Osteocyte (in vitro differentiated cells): ENCODE measurements at regions not wholly inside any gene's neighbourhood (a gene's known extent, or its start where the extent isn't known, plus 50 kb on each side); places are given as distances from the start of the nearest gene placed in this dataset.

ENCODE experiments used
- DNase-seq: peaks from one replicate; pipeline ENCODE4 v3.0.0; 2021; ENCODE audit warnings: mixed read lengths; ENCODE audit not compliant: unreplicated experiment; ENCODE audit errors: extremely low spot score
- H3K27ac Mint-ChIP-seq: one replicate; pipeline ENCODE4 v1.8.0; 2021; ENCODE audit warnings: mild to moderate bottlenecking, mixed read lengths; ENCODE audit not compliant: unreplicated experiment
- H3K27me3 Mint-ChIP-seq: one replicate; pipeline ENCODE4 v1.8.0; 2021; ENCODE audit warnings: mixed read lengths; ENCODE audit not compliant: unreplicated experiment
- H3K36me3 Mint-ChIP-seq: one replicate; pipeline ENCODE4 v1.8.0; 2021; ENCODE audit warnings: mixed read lengths; ENCODE audit not compliant: unreplicated experiment
- H3K4me1 Mint-ChIP-seq: one replicate; pipeline ENCODE4 v1.8.0; 2021; ENCODE audit warnings: mixed read lengths; ENCODE audit not compliant: unreplicated experiment
- H3K4me3 Mint-ChIP-seq: one replicate; pipeline ENCODE4 v1.8.0; 2021; ENCODE audit warnings: mild to moderate bottlenecking, moderate library complexity, mixed read lengths; ENCODE audit not compliant: unreplicated experiment
- H3K9me3 Mint-ChIP-seq: one replicate; pipeline ENCODE4 v1.8.0; 2021; ENCODE audit warnings: mixed read lengths; ENCODE audit not compliant: unreplicated experiment
- TF ChIP-seq, protein P1 (sequence below): fragments of 200-600 bp; sonication (generic); IDR thresholded peaks from 2 replicates; pipeline ENCODE4 v1.5.0; 2021; ENCODE audit warnings: antibody characterized with exemption, mild to moderate bottlenecking, moderate library complexity

GRCh38 chr5:39998518-39998917 is 573.7 kb upstream of the DAB2 start:
- TF ChIP-seq, protein P1, sequence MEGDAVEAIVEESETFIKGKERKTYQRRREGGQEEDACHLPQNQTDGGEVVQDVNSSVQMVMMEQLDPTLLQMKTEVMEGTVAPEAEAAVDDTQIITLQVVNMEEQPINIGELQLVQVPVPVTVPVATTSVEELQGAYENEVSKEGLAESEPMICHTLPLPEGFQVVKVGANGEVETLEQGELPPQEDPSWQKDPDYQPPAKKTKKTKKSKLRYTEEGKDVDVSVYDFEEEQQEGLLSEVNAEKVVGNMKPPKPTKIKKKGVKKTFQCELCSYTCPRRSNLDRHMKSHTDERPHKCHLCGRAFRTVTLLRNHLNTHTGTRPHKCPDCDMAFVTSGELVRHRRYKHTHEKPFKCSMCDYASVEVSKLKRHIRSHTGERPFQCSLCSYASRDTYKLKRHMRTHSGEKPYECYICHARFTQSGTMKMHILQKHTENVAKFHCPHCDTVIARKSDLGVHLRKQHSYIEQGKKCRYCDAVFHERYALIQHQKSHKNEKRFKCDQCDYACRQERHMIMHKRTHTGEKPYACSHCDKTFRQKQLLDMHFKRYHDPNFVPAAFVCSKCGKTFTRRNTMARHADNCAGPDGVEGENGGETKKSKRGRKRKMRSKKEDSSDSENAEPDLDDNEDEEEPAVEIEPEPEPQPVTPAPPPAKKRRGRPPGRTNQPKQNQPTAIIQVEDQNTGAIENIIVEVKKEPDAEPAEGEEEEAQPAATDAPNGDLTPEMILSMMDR, result no peak
- Mint-ChIP-seq H3K27ac (no peak overlapping the region), H3K36me3 (no peaks in the 10 kb centered on the region), H3K4me3 (no peak overlapping the region), H3K4me1 (peaks cover 12% of the 10 kb centered on the region), H3K27me3 (peaks cover 51% of the 10 kb centered on the region), H3K9me3 (peaks cover 7% of the 10 kb centered on the region)
- no peak for DNase-seq

DNA sequence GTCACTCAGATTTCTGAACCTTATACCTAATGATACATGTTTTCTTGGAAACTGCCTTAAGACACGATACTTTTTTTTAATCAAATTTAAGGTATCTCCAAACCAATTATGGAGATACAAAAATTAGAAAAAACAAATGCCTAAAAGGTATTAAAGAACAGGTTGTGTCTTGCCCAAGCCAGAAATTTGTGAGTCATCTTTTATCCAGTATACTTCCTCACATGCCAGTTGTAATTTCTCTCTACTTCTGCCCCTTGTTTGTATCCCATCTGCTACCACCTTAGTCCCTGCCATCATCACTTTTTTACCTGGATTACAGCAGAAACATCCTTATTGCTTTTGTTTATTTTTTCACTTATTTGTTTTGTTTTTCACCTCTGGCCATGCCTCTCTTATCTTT is 571.2 kb upstream of the DAB2 start:
- Mint-ChIP-seq H3K27ac (no peak overlapping the region), H3K4me1 (peaks cover 13% of the 10 kb centered on the region), H3K36me3 (peaks cover 5% of the 10 kb centered on the region), H3K4me3 (no peak overlapping the region), H3K9me3 (no peaks in the 10 kb centered on the region), H3K27me3 (peaks cover 49% of the 10 kb centered on the region)
- TF ChIP-seq, protein P1, result no peak
- DNase-seq, result no peak

- DNase-seq, result no peak
- no peak overlapping the region for H3K27ac Mint-ChIP-seq
These were observed 567.9 kb upstream of the DAB2 start for GRCh38 chr5:39992617-39993202.

GRCh38 chr5:39986614-39987013 is 561.8 kb upstream of the DAB2 start:
- peaks cover 4% of the 10 kb centered on the region for H3K36me3 Mint-ChIP-seq
- H3K27me3 Mint-ChIP-seq, result peaks cover 44% of the 10 kb centered on the region
- no peak overlapping the region for H3K27ac Mint-ChIP-seq
- no peaks in the 10 kb centered on the region for H3K9me3 Mint-ChIP-seq
- H3K4me3 Mint-ChIP-seq, result no peak overlapping the region
- no peak for DNase-seq
- TF ChIP-seq, protein P1, result peak; percentile 41
- peaks cover 16% of the 10 kb centered on the region for H3K4me1 Mint-ChIP-seq

More at GRCh38 chr5:39992617-39993202, 567.9 kb upstream of the DAB2 start:
- peaks cover 5% of the 10 kb centered on the region for H3K36me3 Mint-ChIP-seq
- TF ChIP-seq, protein P1, result no peak
- H3K27me3 Mint-ChIP-seq, result peaks cover 44% of the 10 kb centered on the region
- no peak overlapping the region for H3K4me3 Mint-ChIP-seq
- H3K4me1 Mint-ChIP-seq, result peaks cover 8% of the 10 kb centered on the region
- H3K9me3 Mint-ChIP-seq, result no peaks in the 10 kb centered on the region

DNA sequence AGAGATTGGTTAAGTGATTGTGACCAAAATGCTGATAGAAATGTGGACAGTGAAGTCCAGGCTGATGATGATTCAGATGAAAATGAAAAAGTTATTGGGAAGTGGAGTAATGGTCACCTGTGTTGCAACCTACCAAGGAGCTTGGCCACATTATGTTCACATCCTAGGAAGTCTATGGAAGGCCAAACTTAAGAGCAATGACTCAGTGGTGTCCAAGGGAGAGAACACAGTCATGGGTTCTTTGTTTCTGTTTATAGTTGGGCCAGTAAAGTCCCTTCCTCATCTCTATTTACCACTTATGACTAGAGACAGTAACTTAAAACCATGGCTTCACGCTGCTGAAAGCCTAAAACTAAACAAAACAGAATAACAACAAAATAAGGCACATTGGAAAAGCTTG is 555.3 kb upstream of the DAB2 start:
- DNase-seq, result no peak
- Mint-ChIP-seq H3K4me1 (peaks cover 6% of the 10 kb centered on the region), H3K27ac (no peak overlapping the region), H3K9me3 (no peaks in the 10 kb centered on the region), H3K27me3 (peaks cover 13% of the 10 kb centered on the region), H3K4me3 (no peak overlapping the region), H3K36me3 (no peaks in the 10 kb centered on the region)
- TF ChIP-seq, protein P1, result no peak
